Stimulated activated memory B cell treated with anti-CD40 and anti-IgM and Interleukin-4, amounts not matched to agents 10 μg/mL and 1 μg/mL and 100 μg/mL, for 72 hours (primary cell): ENCODE measurements at regions not wholly inside any gene's neighbourhood (a gene's known extent, or its start where the extent isn't known, plus 50 kb on each side); places are given as distances from the start of the nearest gene placed in this dataset.

Source experiments
- ATAC-seq: fragments of 150-1000 bp; cut with Tn5 transposase; 2 replicates; pipeline ENCODE4 v1.10.0; 2021
- H3K27ac Mint-ChIP-seq: one replicate; pipeline ENCODE4 v1.8.0; 2022; ENCODE audit warnings: mild to moderate bottlenecking, mixed read lengths
- H3K27me3 Mint-ChIP-seq: one replicate; pipeline ENCODE4 v1.8.0; 2022; ENCODE audit warnings: mixed read lengths
- H3K36me3 Mint-ChIP-seq: one replicate; pipeline ENCODE4 v1.8.0; 2022; ENCODE audit warnings: mixed read lengths
- H3K4me1 Mint-ChIP-seq: one replicate; pipeline ENCODE4 v1.8.0; 2022; ENCODE audit warnings: mixed read lengths
- H3K4me3 Mint-ChIP-seq: one replicate; pipeline ENCODE4 v1.8.0; 2022; ENCODE audit warnings: mild to moderate bottlenecking, moderate library complexity, mixed read lengths
- H3K9me3 Mint-ChIP-seq: one replicate; pipeline ENCODE4 v1.8.0; 2022; ENCODE audit warnings: mixed read lengths

DNA sequence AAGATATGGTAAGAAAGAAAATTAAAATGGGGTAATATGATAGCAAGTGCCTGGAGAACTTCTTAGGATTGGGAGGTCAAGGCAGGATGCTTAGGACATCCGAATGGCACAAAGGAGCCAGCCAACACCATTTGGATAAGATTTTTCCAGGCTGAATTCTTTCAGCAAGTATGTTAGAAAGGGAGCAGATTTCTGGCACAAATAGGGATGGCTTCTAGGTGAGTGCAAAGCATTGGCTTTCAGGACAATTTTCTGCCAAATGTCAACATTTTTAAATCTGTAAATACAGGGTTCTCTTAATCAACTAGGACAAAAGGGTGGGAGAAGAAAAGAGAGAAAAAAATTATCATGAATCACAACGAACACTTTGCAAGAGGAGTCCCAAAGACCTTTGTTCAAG is 409.1 kb downstream of the GPAM start:
- H3K27me3 Mint-ChIP-seq, result peaks cover 7% of the 10 kb centered on the region
- H3K4me3 Mint-ChIP-seq, result no peak overlapping the region
- no peak for ATAC-seq
- H3K9me3 Mint-ChIP-seq, result peaks cover 2% of the 10 kb centered on the region
- no peaks in the 10 kb centered on the region for H3K4me1 Mint-ChIP-seq
- H3K36me3 Mint-ChIP-seq, result no peaks in the 10 kb centered on the region
- H3K27ac Mint-ChIP-seq, result no peak overlapping the region

DNA sequence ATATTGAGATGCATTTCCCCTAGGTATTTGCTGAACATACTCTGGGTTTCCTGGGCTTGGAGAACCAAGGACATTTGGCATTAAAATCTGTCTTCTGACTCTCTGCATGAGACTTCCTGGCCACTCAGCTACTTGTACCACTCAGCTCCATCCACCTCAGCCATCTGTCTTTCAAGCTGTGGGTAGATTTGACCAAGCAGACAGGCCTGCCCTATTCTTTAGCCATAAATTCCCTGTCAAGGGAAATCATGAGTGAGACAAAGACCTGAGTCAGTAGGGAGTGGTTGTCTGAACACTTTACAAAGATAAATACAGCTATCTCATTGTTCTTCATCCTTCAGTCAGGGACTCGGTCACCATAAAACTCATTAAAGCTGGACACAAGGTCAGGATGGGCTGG is 399.1 kb downstream of the GPAM start:
- Mint-ChIP-seq H3K36me3 (no peaks in the 10 kb centered on the region), H3K4me3 (no peak overlapping the region), H3K27me3 (no peaks in the 10 kb centered on the region), H3K4me1 (no peaks in the 10 kb centered on the region), H3K27ac (no peak overlapping the region), H3K9me3 (no peaks in the 10 kb centered on the region)
- no peak for ATAC-seq

DNA sequence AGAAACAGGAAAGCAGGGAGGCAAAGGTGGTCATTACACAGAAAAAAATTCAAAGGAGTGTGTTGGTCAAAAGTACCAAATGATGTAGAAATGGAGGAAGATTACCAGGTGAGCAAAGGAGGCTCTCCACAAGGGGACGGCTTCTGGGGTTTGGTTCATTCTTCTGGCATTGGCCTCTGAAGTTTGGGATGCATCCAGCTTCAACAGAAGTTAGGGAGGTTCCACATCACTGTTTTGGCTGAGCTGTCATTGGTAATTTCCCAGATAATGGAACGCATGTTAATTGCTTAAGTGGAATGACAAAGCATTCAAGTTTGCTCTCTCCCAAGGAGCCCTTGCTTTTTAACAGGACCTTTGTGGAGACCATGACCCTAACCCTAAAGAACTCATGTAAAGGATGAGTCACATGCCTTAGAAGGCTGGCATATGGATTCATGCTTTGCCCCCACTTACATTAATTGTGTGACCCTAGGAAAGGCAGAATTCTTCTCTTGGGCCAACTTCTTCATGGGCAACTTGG is 398.6 kb downstream of the GPAM start:
- no peak overlapping the region for H3K4me3 Mint-ChIP-seq
- H3K36me3 Mint-ChIP-seq, result no peaks in the 10 kb centered on the region
- H3K4me1 Mint-ChIP-seq, result no peaks in the 10 kb centered on the region
- no peaks in the 10 kb centered on the region for H3K27me3 Mint-ChIP-seq
- no peaks in the 10 kb centered on the region for H3K9me3 Mint-ChIP-seq
- H3K27ac Mint-ChIP-seq, result no peak overlapping the region
- no peak for ATAC-seq

DNA sequence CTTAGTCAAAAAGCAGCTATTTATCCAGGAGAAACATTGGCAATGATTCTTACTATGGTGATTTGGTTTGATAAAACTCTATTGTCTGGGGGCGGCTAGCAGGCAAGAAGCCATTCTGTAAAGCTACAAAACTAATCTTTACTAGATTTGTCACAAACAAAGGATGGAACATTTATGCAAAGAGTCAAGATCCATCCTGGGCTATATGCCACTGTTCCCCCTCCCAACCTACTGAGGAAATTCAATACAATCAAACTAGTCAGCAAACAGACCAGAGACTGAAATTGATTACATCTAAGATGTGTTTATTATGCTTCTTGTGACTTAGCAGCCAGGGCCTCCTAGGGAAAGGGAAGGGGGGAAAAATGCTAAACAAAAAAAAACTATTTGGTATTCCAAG is 397.6 kb downstream of the GPAM start:
- no peak overlapping the region for H3K27ac Mint-ChIP-seq
- no peaks in the 10 kb centered on the region for H3K36me3 Mint-ChIP-seq
- no peaks in the 10 kb centered on the region for H3K27me3 Mint-ChIP-seq
- no peak overlapping the region for H3K4me3 Mint-ChIP-seq
- H3K4me1 Mint-ChIP-seq, result no peaks in the 10 kb centered on the region
- no peak for ATAC-seq
- no peaks in the 10 kb centered on the region for H3K9me3 Mint-ChIP-seq

DNA sequence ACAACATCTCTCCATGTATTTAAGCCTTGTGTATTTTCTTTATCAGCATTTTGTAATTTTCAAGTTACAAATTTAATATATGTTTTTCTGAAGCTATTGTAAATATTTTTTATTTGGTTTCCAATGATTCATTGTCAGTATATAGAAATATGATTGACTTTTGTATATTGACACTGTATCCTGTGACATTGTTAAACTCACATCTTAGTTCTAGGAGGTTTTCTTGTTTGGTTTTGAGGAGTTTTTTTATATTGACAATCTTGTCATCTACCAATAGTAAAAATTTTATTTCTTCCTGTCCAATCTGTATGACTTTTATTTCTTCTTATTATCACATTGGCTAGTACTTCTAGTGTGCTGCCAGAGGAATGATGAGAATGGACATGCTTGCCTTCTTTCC is 393.7 kb downstream of the GPAM start:
- Mint-ChIP-seq H3K36me3 (no peaks in the 10 kb centered on the region), H3K4me3 (no peak overlapping the region), H3K27me3 (no peaks in the 10 kb centered on the region), H3K4me1 (no peaks in the 10 kb centered on the region), H3K9me3 (no peaks in the 10 kb centered on the region), H3K27ac (no peak overlapping the region)
- ATAC-seq, result no peak

DNA sequence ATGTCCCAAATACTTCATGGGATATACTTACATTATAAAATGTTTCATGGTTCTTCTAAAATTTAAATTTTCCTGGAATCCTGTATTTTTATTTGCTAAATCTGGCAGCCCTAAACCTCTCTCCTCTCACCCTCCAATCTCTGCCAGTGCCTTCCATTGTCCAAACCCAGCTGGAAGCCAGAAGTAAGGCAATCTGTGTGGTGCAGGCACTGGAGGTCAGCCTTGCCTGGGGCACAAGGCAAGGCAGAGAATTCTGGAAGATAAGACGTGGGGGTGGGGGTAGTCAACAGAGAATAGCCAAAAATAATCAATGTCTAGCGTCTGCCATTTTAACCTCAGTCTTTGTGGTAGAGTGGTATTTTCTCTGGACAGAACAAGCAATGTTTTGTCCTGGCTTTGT is 381.7 kb downstream of the GPAM start:
- ATAC-seq, result no peak
- H3K27me3 Mint-ChIP-seq, result no peaks in the 10 kb centered on the region
- H3K4me3 Mint-ChIP-seq, result no peak overlapping the region
- no peaks in the 10 kb centered on the region for H3K4me1 Mint-ChIP-seq
- no peaks in the 10 kb centered on the region for H3K36me3 Mint-ChIP-seq
- H3K27ac Mint-ChIP-seq, result no peak overlapping the region
- H3K9me3 Mint-ChIP-seq, result peaks cover 4% of the 10 kb centered on the region

DNA sequence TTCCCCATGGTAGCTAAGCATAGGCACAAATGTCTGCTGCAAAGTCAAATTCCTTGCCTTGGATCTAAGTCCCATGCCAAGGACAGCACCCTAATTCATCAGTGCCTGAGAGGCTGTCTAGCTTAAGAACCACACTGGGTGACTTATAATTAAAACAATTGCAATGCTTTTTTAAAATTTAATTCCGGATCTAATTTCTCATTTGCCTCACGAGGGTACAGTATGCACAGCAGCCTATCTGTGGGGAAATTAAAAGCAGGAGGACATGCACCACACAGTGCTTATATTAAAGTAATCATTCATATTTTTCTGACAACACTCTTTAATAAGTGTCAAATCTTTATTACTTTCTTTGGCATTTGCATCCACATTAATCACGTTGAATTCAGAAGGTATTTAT is 378.8 kb downstream of the GPAM start:
- Mint-ChIP-seq H3K4me1 (no peaks in the 10 kb centered on the region), H3K27ac (no peak overlapping the region), H3K27me3 (peaks cover 7% of the 10 kb centered on the region), H3K36me3 (no peaks in the 10 kb centered on the region), H3K4me3 (no peak overlapping the region), H3K9me3 (no peaks in the 10 kb centered on the region)
- no peak for ATAC-seq

DNA sequence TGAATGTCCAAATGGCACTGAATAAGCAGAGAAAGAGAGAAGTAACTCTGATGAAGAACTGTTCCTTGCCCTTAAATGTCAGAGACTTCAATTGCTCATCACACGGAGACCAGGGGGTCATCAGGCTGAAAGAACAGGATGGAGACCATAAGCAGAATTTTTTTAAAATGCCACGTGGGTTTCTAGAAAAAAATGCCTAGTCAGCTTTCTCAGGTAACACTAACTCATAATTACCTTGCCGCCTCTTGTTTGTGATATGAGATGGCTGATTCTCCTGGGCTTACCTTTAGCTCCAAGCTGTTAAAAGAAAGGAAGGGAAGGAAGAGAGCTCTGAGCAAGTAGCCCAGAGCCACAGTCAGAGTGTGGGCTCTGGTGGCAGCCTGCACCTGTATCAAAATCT is 372.0 kb downstream of the GPAM start:
- H3K4me3 Mint-ChIP-seq, result no peak overlapping the region

DNA sequence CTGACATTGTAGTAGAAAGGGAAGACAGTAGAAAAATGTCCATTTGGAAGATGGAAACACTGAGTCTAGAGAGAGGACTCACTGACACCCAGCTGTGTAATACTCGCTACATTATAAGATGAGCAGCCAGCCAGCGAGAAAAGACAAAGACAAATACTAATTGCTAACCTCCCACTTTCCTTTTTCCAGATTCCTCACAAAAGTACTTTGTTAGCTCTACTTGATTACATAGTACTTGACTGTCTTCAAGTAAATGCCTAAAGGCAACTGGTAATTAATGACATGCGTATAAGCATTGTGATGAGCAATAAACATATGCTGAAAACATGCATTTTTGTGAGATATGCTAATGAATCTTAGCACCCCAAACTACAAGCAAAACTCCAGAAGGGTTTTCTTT is 363.1 kb downstream of the GPAM start:
- no peak overlapping the region for H3K27ac Mint-ChIP-seq
- no peak overlapping the region for H3K4me3 Mint-ChIP-seq
- ATAC-seq, result no peak
- H3K9me3 Mint-ChIP-seq, result no peaks in the 10 kb centered on the region
- H3K27me3 Mint-ChIP-seq, result no peaks in the 10 kb centered on the region
- H3K4me1 Mint-ChIP-seq, result no peaks in the 10 kb centered on the region
- H3K36me3 Mint-ChIP-seq, result no peaks in the 10 kb centered on the region

More for the DNA sequence above, 372.0 kb downstream of the GPAM start:
- H3K27ac Mint-ChIP-seq, result no peak overlapping the region
- H3K27me3 Mint-ChIP-seq, result peaks cover 17% of the 10 kb centered on the region
- H3K36me3 Mint-ChIP-seq, result no peaks in the 10 kb centered on the region
- no peaks in the 10 kb centered on the region for H3K9me3 Mint-ChIP-seq
- no peaks in the 10 kb centered on the region for H3K4me1 Mint-ChIP-seq
- ATAC-seq, result no peak

DNA sequence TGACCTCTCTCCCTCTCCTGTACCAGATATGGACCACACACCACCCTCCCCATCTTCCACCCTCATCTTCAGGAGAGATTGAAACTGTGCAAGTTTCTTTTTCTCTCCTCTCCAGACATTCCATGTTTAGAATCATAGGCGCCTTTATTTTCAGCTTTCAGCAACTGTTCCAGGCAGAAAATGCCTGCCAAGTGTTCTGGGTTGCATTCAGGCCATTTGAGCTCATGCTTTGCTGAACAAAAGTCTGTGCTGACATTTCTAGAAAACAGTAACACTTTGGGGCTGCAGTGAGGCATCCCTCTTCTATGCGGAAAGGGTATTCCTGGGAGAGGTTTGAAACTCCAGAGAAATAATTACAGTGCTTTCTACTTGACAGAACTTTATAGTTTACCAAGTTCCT is 361.7 kb downstream of the GPAM start:
- H3K27ac Mint-ChIP-seq, result no peak overlapping the region
- no peaks in the 10 kb centered on the region for H3K4me1 Mint-ChIP-seq
- no peak for ATAC-seq
- no peaks in the 10 kb centered on the region for H3K9me3 Mint-ChIP-seq
- H3K36me3 Mint-ChIP-seq, result no peaks in the 10 kb centered on the region
- H3K27me3 Mint-ChIP-seq, result no peaks in the 10 kb centered on the region
- no peak overlapping the region for H3K4me3 Mint-ChIP-seq

DNA sequence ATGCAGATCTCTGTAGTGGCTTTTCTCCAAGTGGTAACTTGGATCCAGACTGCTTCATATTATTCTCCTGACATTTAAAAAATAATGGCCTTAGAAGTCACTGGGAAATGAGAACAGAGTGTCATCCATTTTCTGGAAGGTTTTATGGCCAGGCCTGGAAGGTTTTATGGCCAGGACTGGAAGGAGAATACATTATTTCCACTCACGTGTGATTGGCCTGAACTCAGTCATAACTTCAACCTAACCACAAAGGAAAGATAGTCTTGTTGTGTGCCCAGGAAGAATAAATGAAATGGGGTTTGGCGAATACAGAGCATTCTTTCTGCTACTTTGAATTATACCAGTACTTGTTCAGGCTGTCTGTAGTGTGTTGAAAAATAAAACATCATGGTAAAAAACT is 360.9 kb downstream of the GPAM start:
- Mint-ChIP-seq H3K4me3 (no peak overlapping the region), H3K36me3 (no peaks in the 10 kb centered on the region), H3K27ac (no peak overlapping the region), H3K4me1 (no peaks in the 10 kb centered on the region), H3K9me3 (no peaks in the 10 kb centered on the region), H3K27me3 (no peaks in the 10 kb centered on the region)
- ATAC-seq, result no peak

DNA sequence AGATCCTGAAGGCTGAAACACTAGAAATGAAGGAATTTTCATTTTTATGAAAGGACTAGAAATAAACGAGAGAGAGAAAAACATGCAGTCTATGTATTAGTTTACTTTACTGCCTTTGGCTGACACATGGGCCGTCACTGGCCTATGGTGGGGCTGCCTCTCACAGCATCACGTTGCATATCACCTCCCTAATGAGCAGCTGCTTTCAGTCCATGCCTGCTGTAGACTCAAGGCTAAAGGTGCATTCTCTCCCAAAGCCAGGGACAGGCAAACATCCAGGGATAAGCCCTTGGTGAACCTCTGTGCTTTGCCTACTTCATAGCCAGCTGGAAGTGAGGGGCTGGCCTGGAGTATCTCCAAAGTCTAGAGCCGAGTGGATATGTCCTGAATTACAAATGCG is 359.4 kb downstream of the GPAM start:
- Mint-ChIP-seq H3K4me1 (no peaks in the 10 kb centered on the region), H3K36me3 (no peaks in the 10 kb centered on the region), H3K4me3 (no peak overlapping the region), H3K9me3 (no peaks in the 10 kb centered on the region), H3K27ac (no peak overlapping the region), H3K27me3 (no peaks in the 10 kb centered on the region)
- ATAC-seq, result no peak

DNA sequence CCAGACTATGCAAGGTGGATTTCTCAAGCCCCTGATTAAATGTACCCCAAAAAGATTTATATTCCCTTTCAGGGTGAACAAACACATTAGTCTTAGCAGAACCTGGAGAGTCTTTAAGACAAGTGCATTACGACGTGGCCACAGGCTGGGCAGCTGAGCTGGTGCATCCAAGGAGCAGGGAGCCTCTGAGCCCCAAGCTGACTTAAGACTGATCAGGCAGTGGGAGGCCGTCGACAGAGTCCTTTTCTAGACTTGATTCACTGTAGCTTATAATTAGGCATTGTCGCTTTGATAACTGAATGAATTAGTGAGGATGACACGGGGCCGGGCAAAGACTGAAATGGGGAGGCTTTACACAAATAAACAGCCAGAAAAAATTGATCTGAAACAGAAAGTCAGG is 353.2 kb downstream of the GPAM start:
- Mint-ChIP-seq H3K36me3 (no peaks in the 10 kb centered on the region), H3K9me3 (no peaks in the 10 kb centered on the region), H3K4me3 (no peak overlapping the region), H3K27me3 (no peaks in the 10 kb centered on the region), H3K4me1 (no peaks in the 10 kb centered on the region), H3K27ac (no peak overlapping the region)
- ATAC-seq, result no peak

DNA sequence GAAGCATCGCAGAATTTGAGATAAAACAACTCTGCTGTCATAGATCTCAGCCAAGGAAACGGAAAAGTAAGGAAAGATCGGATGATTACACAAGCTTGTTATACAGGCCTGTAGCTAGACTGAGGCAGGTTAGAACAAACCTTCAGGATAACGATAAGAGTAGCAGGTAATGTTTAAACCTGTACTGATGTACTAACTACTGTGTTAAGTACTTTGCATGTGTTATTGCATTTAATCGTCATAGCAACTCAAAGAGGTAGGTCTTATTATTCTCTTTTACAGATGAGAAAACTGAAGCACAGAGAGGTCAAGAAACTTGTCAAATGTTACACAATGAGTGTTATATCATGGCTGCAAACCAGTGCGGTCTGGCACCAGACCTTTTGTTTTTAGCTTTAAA is 352.5 kb downstream of the GPAM start:
- no peaks in the 10 kb centered on the region for H3K27me3 Mint-ChIP-seq
- ATAC-seq, result no peak
- no peak overlapping the region for H3K27ac Mint-ChIP-seq
- no peak overlapping the region for H3K4me3 Mint-ChIP-seq
- H3K4me1 Mint-ChIP-seq, result no peaks in the 10 kb centered on the region
- no peaks in the 10 kb centered on the region for H3K36me3 Mint-ChIP-seq
- no peaks in the 10 kb centered on the region for H3K9me3 Mint-ChIP-seq

DNA sequence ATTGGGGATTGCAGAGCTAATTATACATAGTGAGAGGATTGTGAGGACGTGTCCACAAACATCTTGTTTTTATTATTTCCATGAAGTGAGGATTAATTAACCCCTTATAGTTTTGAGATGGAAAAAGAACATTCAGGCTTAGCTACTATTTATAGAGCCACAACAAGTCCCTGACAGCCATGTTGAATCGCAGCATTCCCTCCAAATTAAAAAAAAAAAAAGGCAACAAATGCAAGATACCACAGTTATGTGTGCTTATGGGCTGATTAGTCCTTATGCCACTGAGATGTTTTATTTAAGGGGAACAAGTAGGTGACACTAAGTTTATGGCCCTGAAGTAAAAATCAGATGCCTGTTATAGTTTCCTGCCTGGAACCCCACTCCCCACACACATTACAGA is 350.3 kb downstream of the GPAM start:
- H3K36me3 Mint-ChIP-seq, result no peaks in the 10 kb centered on the region
- H3K27ac Mint-ChIP-seq, result no peak overlapping the region
- no peaks in the 10 kb centered on the region for H3K27me3 Mint-ChIP-seq
- no peaks in the 10 kb centered on the region for H3K4me1 Mint-ChIP-seq
- no peak overlapping the region for H3K4me3 Mint-ChIP-seq
- no peak for ATAC-seq
- no peaks in the 10 kb centered on the region for H3K9me3 Mint-ChIP-seq

DNA sequence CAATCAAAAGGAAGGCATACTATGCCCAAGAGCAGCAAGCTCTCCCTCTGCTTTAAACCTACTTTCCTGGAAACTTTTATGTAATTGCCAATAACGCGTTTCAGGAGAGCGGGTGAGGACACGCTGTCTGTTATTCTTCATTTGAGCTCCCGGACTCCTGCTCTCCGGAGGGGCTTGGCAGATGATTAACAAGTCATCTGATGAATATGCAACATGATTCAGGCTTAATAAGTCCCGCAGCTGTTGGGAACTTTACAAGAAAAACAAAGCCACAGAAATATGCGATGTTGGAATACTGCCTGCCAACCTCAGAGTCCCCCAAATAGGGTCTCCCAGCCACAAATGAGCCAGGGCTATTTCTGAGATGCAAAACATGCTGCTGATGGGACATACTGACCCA is 348.0 kb downstream of the GPAM start:
- Mint-ChIP-seq H3K36me3 (no peaks in the 10 kb centered on the region), H3K27ac (no peak overlapping the region), H3K9me3 (no peaks in the 10 kb centered on the region), H3K4me1 (no peaks in the 10 kb centered on the region), H3K27me3 (no peaks in the 10 kb centered on the region), H3K4me3 (no peak overlapping the region)
- no peak for ATAC-seq

DNA sequence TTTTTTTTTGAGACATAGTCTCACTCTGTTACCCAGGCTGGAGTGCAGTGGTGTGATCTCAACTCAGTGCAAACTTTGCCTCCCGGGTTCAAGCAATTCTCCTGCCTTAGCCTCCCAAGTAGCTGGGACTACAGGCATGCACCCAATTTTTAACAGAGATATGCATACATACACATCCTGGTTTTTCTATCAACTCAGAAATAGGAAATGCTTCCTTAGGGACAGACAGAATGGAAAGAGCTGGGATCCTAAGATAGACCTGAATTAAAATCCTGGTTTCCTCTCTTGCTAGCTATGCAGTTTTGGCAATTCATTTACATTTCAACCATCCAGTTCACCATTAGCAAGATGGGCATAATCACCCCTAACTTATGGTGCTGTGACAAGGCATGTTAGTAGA is 347.5 kb downstream of the GPAM start:
- no peaks in the 10 kb centered on the region for H3K36me3 Mint-ChIP-seq
- H3K4me1 Mint-ChIP-seq, result no peaks in the 10 kb centered on the region
- no peaks in the 10 kb centered on the region for H3K9me3 Mint-ChIP-seq
- H3K27ac Mint-ChIP-seq, result no peak overlapping the region
- no peak for ATAC-seq
- H3K4me3 Mint-ChIP-seq, result no peak overlapping the region
- H3K27me3 Mint-ChIP-seq, result no peaks in the 10 kb centered on the region
